ENCODE measurements at regions not wholly inside any gene's neighbourhood (a gene's known extent, or its start where the extent isn't known, plus 50 kb on each side); places are given as distances from the start of the nearest gene placed in this dataset.

DNA sequence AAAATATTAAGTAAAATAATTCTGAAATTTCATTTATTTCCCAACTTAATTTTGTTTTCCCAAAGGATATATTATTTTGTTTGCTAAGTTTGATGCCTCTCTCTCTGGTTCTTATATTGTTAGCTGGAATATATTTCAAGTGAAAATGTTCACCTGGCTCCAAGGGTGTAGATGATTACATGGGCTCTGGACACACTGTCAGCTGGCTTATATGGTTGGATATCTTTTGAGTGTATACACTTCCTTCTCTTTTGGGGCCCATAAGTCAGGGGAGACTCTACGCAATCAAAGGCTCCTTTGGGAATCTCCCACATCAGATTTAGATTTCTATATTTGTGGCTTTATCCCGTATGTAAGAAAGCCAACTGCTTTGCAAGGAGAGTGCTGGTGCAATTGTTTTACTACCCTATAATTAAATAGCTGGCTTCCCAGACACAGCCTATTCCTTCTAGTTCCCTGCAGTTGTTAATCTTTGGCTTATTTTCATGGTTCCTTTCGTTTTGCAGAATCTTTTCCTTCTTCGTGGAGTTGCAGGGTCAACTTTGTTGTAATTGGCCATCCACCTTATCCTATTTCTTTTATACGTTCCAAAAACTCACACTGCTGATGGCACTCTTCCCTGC lies 225.7 kb downstream of the DPH6 start:
- DNase-seq, result no peak
- TF ChIP-seq, protein P1, sequence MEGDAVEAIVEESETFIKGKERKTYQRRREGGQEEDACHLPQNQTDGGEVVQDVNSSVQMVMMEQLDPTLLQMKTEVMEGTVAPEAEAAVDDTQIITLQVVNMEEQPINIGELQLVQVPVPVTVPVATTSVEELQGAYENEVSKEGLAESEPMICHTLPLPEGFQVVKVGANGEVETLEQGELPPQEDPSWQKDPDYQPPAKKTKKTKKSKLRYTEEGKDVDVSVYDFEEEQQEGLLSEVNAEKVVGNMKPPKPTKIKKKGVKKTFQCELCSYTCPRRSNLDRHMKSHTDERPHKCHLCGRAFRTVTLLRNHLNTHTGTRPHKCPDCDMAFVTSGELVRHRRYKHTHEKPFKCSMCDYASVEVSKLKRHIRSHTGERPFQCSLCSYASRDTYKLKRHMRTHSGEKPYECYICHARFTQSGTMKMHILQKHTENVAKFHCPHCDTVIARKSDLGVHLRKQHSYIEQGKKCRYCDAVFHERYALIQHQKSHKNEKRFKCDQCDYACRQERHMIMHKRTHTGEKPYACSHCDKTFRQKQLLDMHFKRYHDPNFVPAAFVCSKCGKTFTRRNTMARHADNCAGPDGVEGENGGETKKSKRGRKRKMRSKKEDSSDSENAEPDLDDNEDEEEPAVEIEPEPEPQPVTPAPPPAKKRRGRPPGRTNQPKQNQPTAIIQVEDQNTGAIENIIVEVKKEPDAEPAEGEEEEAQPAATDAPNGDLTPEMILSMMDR (IDR thresholded peaks at IDR 0.05), result no peak
- peaks cover 3% of the 10 kb centered on the region for H3K4me1 Mint-ChIP-seq
- H3K4me3 Mint-ChIP-seq, result no peak overlapping the region
- H3K27ac Mint-ChIP-seq, result no peak overlapping the region
- H3K36me3 Mint-ChIP-seq (ENCODE audit: low read depth), result peaks cover 7% of the 10 kb centered on the region
- peaks cover 11% of the 10 kb centered on the region for H3K9me3 Mint-ChIP-seq
- H3K27me3 Mint-ChIP-seq (ENCODE audit: low read depth, poor library complexity), result peaks cover 7% of the 10 kb centered on the region

GRCh38 chr15:35319354-35319753 lies 226.6 kb downstream of the DPH6 start:
- H3K4me3 Mint-ChIP-seq, result no peak overlapping the region
- TF ChIP-seq, protein P1 (IDR thresholded peaks at IDR 0.05), result no peak
- H3K27ac Mint-ChIP-seq, result no peak overlapping the region
- H3K9me3 Mint-ChIP-seq, result peaks cover 15% of the 10 kb centered on the region
- H3K4me1 Mint-ChIP-seq, result no peaks in the 10 kb centered on the region
- H3K27me3 Mint-ChIP-seq (ENCODE audit: low read depth, poor library complexity), result peaks cover 11% of the 10 kb centered on the region
- peaks cover 16% of the 10 kb centered on the region for H3K36me3 Mint-ChIP-seq (ENCODE audit: low read depth)
- no peak for DNase-seq

DNA sequence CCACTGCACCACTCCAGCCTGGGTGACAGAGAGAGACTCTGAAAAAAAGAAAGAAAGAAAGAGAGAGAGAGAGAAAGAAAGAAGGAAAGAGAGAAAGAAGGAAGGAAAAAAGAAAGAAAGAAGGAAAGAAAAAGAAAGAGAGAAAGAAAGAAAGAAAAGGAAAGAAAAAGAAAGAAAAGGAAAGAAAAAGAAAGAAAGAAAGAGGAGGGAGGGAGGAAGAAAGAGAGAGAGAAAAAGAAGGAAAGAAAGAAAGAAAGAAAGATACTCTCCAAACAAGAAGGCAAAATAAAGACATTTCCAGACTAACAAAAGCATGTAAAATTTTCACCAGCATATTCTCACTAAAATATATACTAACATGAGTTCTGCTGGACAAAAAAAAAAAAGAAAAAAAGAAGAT lies 228.7 kb downstream of the DPH6 start:
- no peaks in the 10 kb centered on the region for H3K4me1 Mint-ChIP-seq
- TF ChIP-seq, protein P1 (IDR thresholded peaks at IDR 0.05), result no peak
- H3K4me3 Mint-ChIP-seq, result no peak overlapping the region

DNA sequence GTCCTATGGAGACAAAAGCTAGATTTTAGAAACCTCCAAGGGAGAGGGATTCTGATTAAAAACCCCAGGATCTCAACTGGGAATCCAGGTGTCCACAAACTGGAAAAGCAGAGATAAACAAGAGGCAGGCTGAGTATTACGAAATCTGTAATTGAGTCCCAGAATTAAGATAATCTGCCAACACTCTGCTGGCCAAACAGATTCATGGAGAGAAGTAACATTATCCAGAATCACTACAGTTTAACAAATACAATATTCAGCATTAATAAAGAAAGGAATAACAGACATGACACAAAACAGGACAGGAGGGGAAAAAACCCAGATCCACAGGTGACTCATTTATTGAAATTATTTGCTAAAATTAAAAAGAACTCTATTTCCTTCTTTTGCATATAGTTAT lies 227.2 kb upstream of the NANOGP8 start:
- TF ChIP-seq, protein P1 (IDR thresholded peaks at IDR 0.05), result no peak
- Mint-ChIP-seq H3K27ac (no peak overlapping the region), H3K36me3 (ENCODE audit: low read depth) (peaks cover 18% of the 10 kb centered on the region), H3K4me3 (no peak overlapping the region), H3K9me3 (peaks cover 17% of the 10 kb centered on the region), H3K4me1 (peaks cover 7% of the 10 kb centered on the region), H3K27me3 (ENCODE audit: low read depth, poor library complexity) (peaks cover 4% of the 10 kb centered on the region)
- DNase-seq, result no peak

More for the DNA sequence above, 228.7 kb downstream of the DPH6 start:
- H3K36me3 Mint-ChIP-seq (ENCODE audit: low read depth), result peaks cover 18% of the 10 kb centered on the region
- H3K27ac Mint-ChIP-seq, result no peak overlapping the region
- peaks cover 11% of the 10 kb centered on the region for H3K27me3 Mint-ChIP-seq (ENCODE audit: low read depth, poor library complexity)
- DNase-seq, result no peak
- peaks cover 17% of the 10 kb centered on the region for H3K9me3 Mint-ChIP-seq

DNA sequence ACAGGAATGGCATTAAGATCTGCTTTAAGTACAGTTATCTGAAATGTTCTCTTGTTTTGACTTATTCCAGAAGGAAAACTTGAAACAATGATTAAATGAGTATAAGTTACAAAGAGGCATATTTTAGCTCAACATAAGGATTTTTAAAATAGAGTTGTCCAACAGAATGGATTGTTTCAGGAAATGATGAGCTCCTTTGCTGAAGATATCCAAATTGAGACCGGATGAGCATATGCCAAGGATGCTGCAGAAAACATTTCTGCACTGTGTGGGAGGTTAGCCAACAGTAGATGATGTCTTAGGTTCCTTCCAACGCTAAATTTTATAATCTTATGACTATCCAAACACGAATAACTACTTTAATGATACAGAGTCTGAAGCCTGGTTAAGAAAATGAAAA lies 226.5 kb upstream of the NANOGP8 start:
- no peak overlapping the region for H3K27ac Mint-ChIP-seq
- H3K27me3 Mint-ChIP-seq (ENCODE audit: low read depth, poor library complexity), result peaks cover 4% of the 10 kb centered on the region
- H3K4me3 Mint-ChIP-seq, result no peak overlapping the region
- peaks cover 18% of the 10 kb centered on the region for H3K36me3 Mint-ChIP-seq (ENCODE audit: low read depth)
- no peak for DNase-seq
- H3K4me1 Mint-ChIP-seq, result peaks cover 14% of the 10 kb centered on the region
- peaks cover 17% of the 10 kb centered on the region for H3K9me3 Mint-ChIP-seq
- TF ChIP-seq, protein P1 (IDR thresholded peaks at IDR 0.05), result no peak

- Mint-ChIP-seq H3K27me3 (ENCODE audit: low read depth, poor library complexity) (no peaks in the 10 kb centered on the region), H3K4me3 (no peak overlapping the region), H3K4me1 (peaks cover 32% of the 10 kb centered on the region), H3K27ac (no peak overlapping the region), H3K36me3 (ENCODE audit: low read depth) (peaks cover 7% of the 10 kb centered on the region), H3K9me3 (peaks cover 4% of the 10 kb centered on the region)
- TF ChIP-seq, protein P1 (IDR thresholded peaks at IDR 0.05), result no peak
- DNase-seq, result no peak
These were observed 224.8 kb upstream of the NANOGP8 start for GRCh38 chr15:35309886-35310285.

Data from nephron progenitor cell (in vitro differentiated cells).